HCT116 (cell line): ENCODE measurements at regions not wholly inside any gene's neighbourhood (a gene's known extent, or its start where the extent isn't known, plus 50 kb on each side); places are given as distances from the start of the nearest gene placed in this dataset.

Experiments used
- CTCF ChIP-seq, 3 experiments: fragments of 200-600 bp in 1 of 3; sonication (generic) in 1 of 3; IDR thresholded peaks in 2 of 3; conservative IDR thresholded peaks in 1 of 3; 2 replicates each; pipeline ENCODE4 v1.5.1; 2012 to 2017; ENCODE audit warnings: low read depth in 2 of 3, low read length in 2 of 3, antibody characterized with exemption in 1 of 3, borderline replicate concordance in 1 of 3, control low read depth in 1 of 3, mild to moderate bottlenecking in 1 of 3, mixed read lengths in 1 of 3, mixed run types in 1 of 3, moderate library complexity in 1 of 3; ENCODE audit not compliant: insufficient read depth in 1 of 3
- ELF1 ChIP-seq: IDR thresholded peaks from 2 replicates; pipeline ENCODE4 v1.6.1; 2012; ENCODE audit warnings: low read depth, borderline replicate concordance
- EZH2 ChIP-seq: fragments of 200-600 bp; sonication (generic); IDR thresholded peaks from 2 replicates; pipeline ENCODE4 v1.6.1; 2017; ENCODE audit warnings: antibody characterized with exemption, mixed run types
- EZH2phosphoT487 ChIP-seq: fragments of 200-600 bp; IDR thresholded peaks from 2 replicates; pipeline ENCODE4 v1.6.1; 2018; ENCODE audit warnings: antibody characterized with exemption, borderline replicate concordance
- JUND ChIP-seq: IDR thresholded peaks from 2 replicates; pipeline ENCODE4 v1.6.1; 2012
- POLR2A ChIP-seq: IDR thresholded peaks from 2 replicates; pipeline ENCODE4 v1.7.0; 2011; ENCODE audit warnings: borderline replicate concordance; ENCODE audit not compliant: insufficient read depth, insufficient read length; ENCODE audit errors: extremely low read depth
- POLR2AphosphoS5 ChIP-seq: IDR thresholded peaks from 2 replicates; pipeline ENCODE4 v1.6.1; 2011; ENCODE audit warnings: mild to moderate bottlenecking, low read depth, low read length, moderate library complexity
- RAD21 ChIP-seq: IDR thresholded peaks from 2 replicates; pipeline ENCODE4 v1.6.1; 2012; ENCODE audit warnings: low read depth, mild to moderate bottlenecking
- REST ChIP-seq: IDR thresholded peaks from 2 replicates; pipeline ENCODE4 v1.6.1; 2012; ENCODE audit warnings: low read depth
- SP1 ChIP-seq: IDR thresholded peaks from 2 replicates; pipeline ENCODE4 v1.6.1; 2012; ENCODE audit warnings: low read depth
- YY1 ChIP-seq: IDR thresholded peaks from 2 replicates; pipeline ENCODE4 v1.6.1; 2011; ENCODE audit warnings: low read length, low read depth, moderate library complexity, mild to moderate bottlenecking; ENCODE audit not compliant: insufficient replicate concordance; ENCODE audit errors: extremely low read depth
- ZBTB33 ChIP-seq: IDR thresholded peaks from 2 replicates; pipeline ENCODE4 v1.6.1; 2011; ENCODE audit warnings: mild to moderate bottlenecking, low read length, moderate library complexity; ENCODE audit not compliant: insufficient replicate concordance; ENCODE audit errors: extremely low read depth
- ZFX ChIP-seq: fragments of 450-650 bp; IDR thresholded peaks from 2 replicates; pipeline ENCODE4 v1.6.1; 2017

- no peak for TF ChIP-seq REST
- TF ChIP-seq CTCF (IDR thresholded peaks at IDR 0.05 in 2 of 3, conservative IDR thresholded peaks at IDR 0.05 in 1 of 3; ENCODE audit: borderline replicate concordance in 1 of 3, insufficient read depth in 1 of 3, low read depth in 2 of 3, low read length in 2 of 3), result peak in 1 of 3 experiments; percentile 40; a peak in 2 of 6 replicates
- no peak for TF ChIP-seq POLR2A
- no peak for TF ChIP-seq EZH2phosphoT487
- peak; percentile 32; the same call in 1 of the 2 replicates for TF ChIP-seq RAD21
- TF ChIP-seq POLR2AphosphoS5, result no peak
- no peak for TF ChIP-seq YY1
- TF ChIP-seq ELF1, result no peak
- TF ChIP-seq EZH2, result no peak
- TF ChIP-seq JUND, result no peak
- no peak for TF ChIP-seq ZFX
- no peak for TF ChIP-seq ZBTB33
- TF ChIP-seq SP1, result no peak
Observed at GRCh38 chr5:86986837-86987236, 280.8 kb upstream of the RASA1 start.
